BJ (cell line): ENCODE measurements at regions not wholly inside any gene's neighbourhood (a gene's known extent, or its start where the extent isn't known, plus 50 kb on each side); places are given as distances from the start of the nearest gene placed in this dataset.

ENCODE experiments used
- CTCF ChIA-PET: fragments of 350-600 bp; formaldehyde crosslinking; extraction: SDS; loops from one replicate; lab custom pipeline; 2021; ENCODE audit warnings: antibody characterized with exemption, inconsistent platforms; lab: Yijun Ruan, JAX
- POLR2A ChIA-PET: fragments of 300-600 bp; sonication (Branson Sonifier 250); formaldehyde crosslinking; extraction: SDS; loops from one replicate; lab custom pipeline; 2021; ENCODE audit warnings: antibody characterized with exemption; lab: Charles Lee
- DNase-seq: peaks from one replicate; pipeline ENCODE4 v3.0.0-alpha.2; 2011; ENCODE audit warnings: low read depth
- H3K27me3 ChIP-seq: 2 replicates; pipeline ENCODE4 v1.6.0; 2011; ENCODE audit warnings: low read length; ENCODE audit not compliant: control insufficient read depth, insufficient read depth
- H3K36me3 ChIP-seq: 2 replicates; pipeline ENCODE4 v1.5.1; 2011; ENCODE audit warnings: low read length; ENCODE audit not compliant: control insufficient read depth, insufficient read depth
- H3K4me3 ChIP-seq: 2 replicates; pipeline ENCODE4 v1.5.1; 2011; ENCODE audit warnings: low read depth, mild to moderate bottlenecking, control low read depth, low read length
- CTCF ChIP-seq: IDR thresholded peaks from 2 replicates; pipeline ENCODE4 v1.5.1; 2011; ENCODE audit warnings: low read depth, mild to moderate bottlenecking, control low read depth, inconsistent platforms, low read length, moderate library complexity; ENCODE audit not compliant: insufficient read depth

GRCh38 chr1:55833529-55834091, 618.4 kb upstream of the USP24 start:
- TF ChIP-seq CTCF = no peak
- Histone ChIP-seq H3K4me3 (no peak overlapping the region), H3K36me3 (no peaks in the 10 kb centered on the region), H3K27me3 (no peaks in the 10 kb centered on the region)
- peak; percentile 74 for DNase-seq
- POLR2A ChIA-PET = no interaction called here
- CTCF ChIA-PET = interaction anchor here (1.3 kb wide), 1 partner anchor 10 kb away, joined by 5 read pairs; no protein-coding TSS in a partner anchor

- ChIA-PET POLR2A (no interaction called here), CTCF (interaction anchor here (1.2 kb wide), 1 partner anchor 18 kb away, joined by 3 read pairs; no protein-coding TSS in a partner anchor)
- no peak for DNase-seq
- no peak overlapping the region for H3K4me3 ChIP-seq
- no peaks in the 10 kb centered on the region for H3K36me3 ChIP-seq
- no peak for TF ChIP-seq CTCF
- no peaks in the 10 kb centered on the region for H3K27me3 ChIP-seq
These were observed 616.6 kb upstream of the USP24 start for GRCh38 chr1:55831759-55832158.

- TF ChIP-seq CTCF = no peak
- ChIA-PET CTCF (no interaction called here), POLR2A (no interaction called here)
- no peak overlapping the region for H3K4me3 ChIP-seq
- no peak for DNase-seq
- no peaks in the 10 kb centered on the region for H3K27me3 ChIP-seq
- no peaks in the 10 kb centered on the region for H3K36me3 ChIP-seq
These were observed 612.9 kb upstream of the USP24 start for GRCh38 chr1:55828044-55828443.

- TF ChIP-seq CTCF = no peak
- H3K4me3 ChIP-seq = no peak overlapping the region
- H3K36me3 ChIP-seq = no peaks in the 10 kb centered on the region
- peak; percentile 92 for DNase-seq
- POLR2A ChIA-PET = interaction anchor here (0.6 kb wide), 1 partner anchor 148 kb away, joined by 3 read pairs; no protein-coding TSS in a partner anchor
- H3K27me3 ChIP-seq = no peaks in the 10 kb centered on the region
- CTCF ChIA-PET = interaction anchor here (1.6 kb wide), 1 partner anchor 11 kb away, joined by 3 read pairs; no protein-coding TSS in a partner anchor
These were observed 612.2 kb upstream of the USP24 start for GRCh38 chr1:55827350-55827749.

GRCh38 chr1:55826381-55827080, 611.4 kb upstream of the USP24 start:
- no peaks in the 10 kb centered on the region for H3K27me3 ChIP-seq
- CTCF ChIA-PET = interaction anchor here (1.2 to 1.6 kb wide), 2 partner anchors 11 to 13 kb away, joined by 3 read pairs; no protein-coding TSS in a partner anchor
- POLR2A ChIA-PET = no interaction called here
- H3K4me3 ChIP-seq = no peak overlapping the region
- TF ChIP-seq CTCF = no peak
- H3K36me3 ChIP-seq = no peaks in the 10 kb centered on the region
- DNase-seq = no peak
